WTC11 (cell line): ENCODE measurements at regions not wholly inside any gene's neighbourhood (a gene's known extent, or its start where the extent isn't known, plus 50 kb on each side); places are given as distances from the start of the nearest gene placed in this dataset.

ENCODE experiments used
- ATF2 ChIP-seq: sonication (generic); formaldehyde crosslinking; IDR thresholded peaks from 2 replicates; pipeline ENCODE4 v1.8.1; 2022; ENCODE audit warnings: low read depth, missing genetic modification reagents, borderline replicate concordance
- CREB1 ChIP-seq: sonication (generic); formaldehyde crosslinking; IDR thresholded peaks from 2 replicates; pipeline ENCODE4 v1.8.0; 2023; ENCODE audit warnings: mild to moderate bottlenecking, missing genetic modification reagents
- CTCF ChIP-seq: fragments of 200-600 bp; IDR thresholded peaks from 2 replicates; pipeline ENCODE4 v1.8.0; 2022; ENCODE audit warnings: antibody characterized with exemption
- ESRRA ChIP-seq: sonication (generic); formaldehyde crosslinking; IDR thresholded peaks from 2 replicates; pipeline ENCODE4 v1.8.1; 2022; ENCODE audit warnings: mild to moderate bottlenecking, missing genetic modification reagents, borderline replicate concordance
- FOXP1 ChIP-seq: sonication (generic); formaldehyde crosslinking; IDR thresholded peaks from 2 replicates; pipeline ENCODE4 v1.8.0; 2022; ENCODE audit warnings: missing genetic modification reagents, mild to moderate bottlenecking, moderate library complexity, borderline replicate concordance
- HMGA2 ChIP-seq: fragments of 250-450 bp; sonication (Bioruptor Pico); IDR thresholded peaks from 2 replicates; pipeline ENCODE4 v1.4.0; 2021; ENCODE audit warnings: mild to moderate bottlenecking, moderate library complexity
- NR1H2 ChIP-seq: sonication (generic); formaldehyde crosslinking; IDR thresholded peaks from 2 replicates; pipeline ENCODE4 v1.9.0; 2021; ENCODE audit warnings: mild to moderate bottlenecking, moderate library complexity, missing genetic modification reagents
- SP1 ChIP-seq: sonication (generic); formaldehyde crosslinking; conservative IDR thresholded peaks from 2 replicates; pipeline ENCODE4 v1.8.1; 2022; ENCODE audit warnings: missing genetic modification reagents
- TEAD4 ChIP-seq: sonication (generic); formaldehyde crosslinking; IDR thresholded peaks from 2 replicates; pipeline ENCODE4 v1.8.0; 2022; ENCODE audit warnings: mild to moderate bottlenecking, missing genetic modification reagents
- TP53 ChIP-seq: sonication (generic); formaldehyde crosslinking; IDR thresholded peaks from 2 replicates; pipeline ENCODE4 v1.8.1; 2023; ENCODE audit warnings: mild to moderate bottlenecking, missing genetic modification reagents
- ZNF219 ChIP-seq: sonication (generic); formaldehyde crosslinking; IDR thresholded peaks from 2 replicates; pipeline ENCODE4 v1.8.0; 2023; ENCODE audit warnings: missing genetic modification reagents, mild to moderate bottlenecking, borderline replicate concordance
- ZNF263 ChIP-seq: sonication (generic); formaldehyde crosslinking; IDR thresholded peaks from 2 replicates; pipeline ENCODE4 v1.8.1; 2022; ENCODE audit warnings: low read depth, mild to moderate bottlenecking, moderate library complexity, missing genetic modification reagents
- TF ChIP-seq, protein P1 (sequence below): sonication (generic); formaldehyde crosslinking; IDR thresholded peaks from 2 replicates; pipeline ENCODE4 v1.8.0; 2023; ENCODE audit warnings: missing genetic modification reagents
- TF ChIP-seq, protein P2 (sequence below): sonication (generic); formaldehyde crosslinking; IDR thresholded peaks from 2 replicates; pipeline ENCODE4 v1.8.0; 2022; ENCODE audit warnings: mild to moderate bottlenecking, missing genetic modification reagents

DNA sequence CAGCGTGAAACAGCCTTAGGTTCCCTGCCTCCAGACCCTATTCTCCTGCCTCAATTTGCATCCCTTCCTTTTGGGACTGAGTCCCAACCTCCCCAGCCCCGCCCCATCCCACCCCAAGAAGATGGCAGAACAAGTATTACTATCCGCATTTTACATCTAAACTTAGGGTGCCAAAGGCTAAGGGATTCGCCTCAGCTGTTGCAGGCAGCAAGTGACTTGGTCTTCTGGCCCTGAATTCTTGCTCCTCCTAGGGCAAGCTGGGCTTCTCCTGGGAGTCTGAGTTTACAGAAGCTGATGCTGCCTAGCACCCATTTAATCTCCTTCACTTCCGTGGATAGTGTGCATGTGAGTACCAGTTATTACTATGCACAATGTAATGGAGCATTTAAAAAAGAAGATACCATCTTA is 161.3 kb upstream of the NR5A2 start:
- TF ChIP-seq CTCF (no peak), ZNF219 (CRISPR knock-in tag) (no peak), CREB1 (no peak), ATF2 (CRISPR knock-in tag) (no peak), ESRRA (CRISPR knock-in tag) (no peak), HMGA2 (CRISPR knock-in tag) (no peak), TP53 (CRISPR knock-in tag) (no peak), TEAD4 (CRISPR knock-in tag) (no peak), SP1 (CRISPR knock-in tag) (no peak; the same call in 1 of the 2 replicates), FOXP1 (no peak), NR1H2 (no peak), ZNF263 (CRISPR knock-in tag) (no peak)
- TF ChIP-seq, protein P1, sequence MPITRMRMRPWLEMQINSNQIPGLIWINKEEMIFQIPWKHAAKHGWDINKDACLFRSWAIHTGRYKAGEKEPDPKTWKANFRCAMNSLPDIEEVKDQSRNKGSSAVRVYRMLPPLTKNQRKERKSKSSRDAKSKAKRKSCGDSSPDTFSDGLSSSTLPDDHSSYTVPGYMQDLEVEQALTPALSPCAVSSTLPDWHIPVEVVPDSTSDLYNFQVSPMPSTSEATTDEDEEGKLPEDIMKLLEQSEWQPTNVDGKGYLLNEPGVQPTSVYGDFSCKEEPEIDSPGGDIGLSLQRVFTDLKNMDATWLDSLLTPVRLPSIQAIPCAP (CRISPR knock-in tag), result no peak
- TF ChIP-seq, protein P2, sequence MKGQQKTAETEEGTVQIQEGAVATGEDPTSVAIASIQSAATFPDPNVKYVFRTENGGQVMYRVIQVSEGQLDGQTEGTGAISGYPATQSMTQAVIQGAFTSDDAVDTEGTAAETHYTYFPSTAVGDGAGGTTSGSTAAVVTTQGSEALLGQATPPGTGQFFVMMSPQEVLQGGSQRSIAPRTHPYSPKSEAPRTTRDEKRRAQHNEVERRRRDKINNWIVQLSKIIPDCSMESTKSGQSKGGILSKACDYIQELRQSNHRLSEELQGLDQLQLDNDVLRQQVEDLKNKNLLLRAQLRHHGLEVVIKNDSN, result no peak
